HG02884 (cell line): ENCODE measurements at regions not wholly inside any gene's neighbourhood (a gene's known extent, or its start where the extent isn't known, plus 50 kb on each side); places are given as distances from the start of the nearest gene placed in this dataset.

Experiments
- ATAC-seq: cut with Tn5 transposase; IDR thresholded peaks from one replicate; pipeline ENCODE4 v1.9.1; 2021; ENCODE audit warnings: mild to moderate bottlenecking, moderate library complexity; ENCODE audit not compliant: unreplicated experiment

- ATAC-seq: peak; percentile 8
Observed at GRCh38 chr2:133836691-133837345, 268.6 kb upstream of the NCKAP5 start.

- no peak for ATAC-seq
Observed at GRCh38 chr2:133837441-133838094, 269.3 kb upstream of the NCKAP5 start.

- ATAC-seq: no peak
Observed at GRCh38 chr2:133838642-133839365, 270.5 kb upstream of the NCKAP5 start.

- ATAC-seq: no peak
Observed at GRCh38 chr2:133839677-133840076, 271.4 kb upstream of the NCKAP5 start.

- no peak for ATAC-seq
Observed at GRCh38 chr2:133840761-133841160, 272.5 kb upstream of the NCKAP5 start.

GRCh38 chr2:133841900-133842299 lies 273.6 kb upstream of the NCKAP5 start:
- no peak for ATAC-seq

GRCh38 chr2:133842446-133842845 lies 274.2 kb upstream of the NCKAP5 start:
- no peak for ATAC-seq

- no peak for ATAC-seq
Observed at GRCh38 chr2:133843091-133843490, 274.8 kb upstream of the NCKAP5 start.

GRCh38 chr2:133843551-133843950 lies 275.3 kb upstream of the NCKAP5 start:
- no peak for ATAC-seq

- peak; percentile 93 for ATAC-seq
Observed at GRCh38 chr2:133844214-133844892, 276.1 kb upstream of the NCKAP5 start.

GRCh38 chr2:133846476-133846875 lies 278.2 kb upstream of the NCKAP5 start:
- no peak for ATAC-seq

- no peak for ATAC-seq
Observed at GRCh38 chr2:133847591-133847990, 279.3 kb upstream of the NCKAP5 start.

- no peak for ATAC-seq
Observed at GRCh38 chr2:133848111-133848649, 279.9 kb upstream of the NCKAP5 start.

GRCh38 chr2:133849341-133849740 lies 281.1 kb upstream of the NCKAP5 start:
- ATAC-seq: no peak

GRCh38 chr2:133854603-133855200 lies 286.4 kb upstream of the NCKAP5 start:
- ATAC-seq: no peak

- no peak for ATAC-seq
Observed at GRCh38 chr2:133855526-133855925, 287.3 kb upstream of the NCKAP5 start.

GRCh38 chr2:133856678-133857077 lies 288.4 kb upstream of the NCKAP5 start:
- ATAC-seq: no peak

GRCh38 chr2:133859578-133859977 lies 291.3 kb upstream of the NCKAP5 start:
- ATAC-seq: no peak

- no peak for ATAC-seq
Observed at GRCh38 chr2:133862400-133862977, 294.2 kb upstream of the NCKAP5 start.

- ATAC-seq: no peak
Observed at GRCh38 chr2:133863106-133863800, 295.0 kb upstream of the NCKAP5 start.
